ENCODE measurements at regions not wholly inside any gene's neighbourhood (a gene's known extent, or its start where the extent isn't known, plus 50 kb on each side); places are given as distances from the start of the nearest gene placed in this dataset.

DNA sequence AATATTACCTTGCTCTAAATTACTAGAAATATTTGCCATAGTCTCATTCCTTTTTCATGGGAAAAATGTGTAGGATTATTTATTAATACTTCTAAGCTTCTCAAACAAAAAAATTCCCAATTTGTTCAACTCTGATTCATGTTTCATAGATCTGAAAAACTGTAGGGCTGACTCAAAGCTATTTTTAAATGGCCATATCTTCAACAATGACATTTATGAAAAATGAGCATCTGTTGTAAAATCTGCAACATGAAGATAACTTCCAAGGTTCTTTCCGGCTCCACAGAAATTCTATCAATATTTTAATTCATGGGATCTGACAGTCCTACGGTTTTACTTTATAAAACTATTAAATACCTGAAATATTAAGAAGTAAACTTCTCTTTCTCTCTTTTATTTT is 192.7 kb upstream of the KCNJ16 start:
- H3K4me3 ChIP-seq = no peak overlapping the region
- DNase-seq = no peak
- H3K9me3 ChIP-seq = no peaks in the 10 kb centered on the region
- H3K27me3 ChIP-seq = no peaks in the 10 kb centered on the region
- H3K36me3 ChIP-seq (ENCODE audit: low read depth, missing control alignments) = no peaks in the 10 kb centered on the region
- H3K27ac ChIP-seq = no peak overlapping the region
- TF ChIP-seq POLR2A (IDR thresholded peaks at IDR 0.05) = no peak
- TF ChIP-seq, protein P1, sequence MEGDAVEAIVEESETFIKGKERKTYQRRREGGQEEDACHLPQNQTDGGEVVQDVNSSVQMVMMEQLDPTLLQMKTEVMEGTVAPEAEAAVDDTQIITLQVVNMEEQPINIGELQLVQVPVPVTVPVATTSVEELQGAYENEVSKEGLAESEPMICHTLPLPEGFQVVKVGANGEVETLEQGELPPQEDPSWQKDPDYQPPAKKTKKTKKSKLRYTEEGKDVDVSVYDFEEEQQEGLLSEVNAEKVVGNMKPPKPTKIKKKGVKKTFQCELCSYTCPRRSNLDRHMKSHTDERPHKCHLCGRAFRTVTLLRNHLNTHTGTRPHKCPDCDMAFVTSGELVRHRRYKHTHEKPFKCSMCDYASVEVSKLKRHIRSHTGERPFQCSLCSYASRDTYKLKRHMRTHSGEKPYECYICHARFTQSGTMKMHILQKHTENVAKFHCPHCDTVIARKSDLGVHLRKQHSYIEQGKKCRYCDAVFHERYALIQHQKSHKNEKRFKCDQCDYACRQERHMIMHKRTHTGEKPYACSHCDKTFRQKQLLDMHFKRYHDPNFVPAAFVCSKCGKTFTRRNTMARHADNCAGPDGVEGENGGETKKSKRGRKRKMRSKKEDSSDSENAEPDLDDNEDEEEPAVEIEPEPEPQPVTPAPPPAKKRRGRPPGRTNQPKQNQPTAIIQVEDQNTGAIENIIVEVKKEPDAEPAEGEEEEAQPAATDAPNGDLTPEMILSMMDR (IDR thresholded peaks at IDR 0.05) = no peak
- intact Hi-C loops (cut with DNase I; ENCODE audit: low total_unique reads) = no loop called here
- H3K4me1 ChIP-seq = no peaks in the 10 kb centered on the region
- 59 to 71% methylated on average over 2 of the region's 2 CpGs for WGBS, 2 donors

DNA sequence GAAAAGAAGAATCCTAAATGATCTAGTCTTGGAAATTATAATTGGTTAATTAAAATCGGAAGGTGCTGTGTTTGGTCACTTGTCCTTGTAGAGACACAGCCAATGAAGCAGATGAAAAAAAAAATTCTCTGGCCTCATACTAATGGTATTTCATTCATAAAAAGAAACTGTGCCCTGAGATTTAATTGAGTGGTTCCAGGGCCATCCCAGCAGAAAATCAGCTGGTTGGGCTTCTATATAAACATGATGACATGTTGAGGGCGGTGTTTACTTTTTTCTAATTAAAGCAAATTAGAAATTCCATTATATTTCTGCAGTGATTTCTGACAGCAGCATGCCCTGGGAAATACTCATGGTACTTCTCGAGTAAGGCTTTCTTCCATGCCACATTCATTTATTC is 191.9 kb upstream of the KCNJ16 start:
- H3K4me1 ChIP-seq = no peaks in the 10 kb centered on the region
- no peaks in the 10 kb centered on the region for H3K9me3 ChIP-seq
- no peaks in the 10 kb centered on the region for H3K27me3 ChIP-seq
- H3K27ac ChIP-seq = no peak overlapping the region
- no peak overlapping the region for H3K4me3 ChIP-seq
- TF ChIP-seq POLR2A (IDR thresholded peaks at IDR 0.05) = no peak
- TF ChIP-seq, protein P1 (IDR thresholded peaks at IDR 0.05) = no peak
- DNase-seq = no peak
- 82 to 91% methylated on average over 3 of the region's 3 CpGs for WGBS, 2 donors
- intact Hi-C loops (cut with DNase I; ENCODE audit: low total_unique reads) = no loop called here
- H3K36me3 ChIP-seq (ENCODE audit: low read depth, missing control alignments) = no peaks in the 10 kb centered on the region

DNA sequence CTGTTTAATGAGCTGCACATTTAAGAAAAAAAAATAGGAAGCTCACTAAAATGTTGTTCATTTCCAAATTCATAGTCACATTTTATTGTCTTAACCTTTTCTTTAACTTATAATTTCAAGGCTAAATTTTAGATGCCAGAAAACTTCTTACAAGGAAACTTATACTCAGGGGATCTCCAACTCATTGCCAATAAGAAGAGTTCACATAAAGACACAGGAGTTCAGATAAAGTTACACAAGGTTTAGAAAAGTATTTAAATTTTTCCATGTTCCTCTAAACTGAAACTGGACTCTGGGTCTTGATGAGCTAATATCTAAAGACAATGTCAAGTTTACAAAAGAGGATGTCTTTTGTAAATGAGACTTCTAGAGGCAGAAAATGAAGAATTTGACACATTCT is 190.7 kb upstream of the KCNJ16 start:
- H3K9me3 ChIP-seq = no peaks in the 10 kb centered on the region
- no peak overlapping the region for H3K27ac ChIP-seq
- no peak overlapping the region for H3K4me3 ChIP-seq
- TF ChIP-seq POLR2A (IDR thresholded peaks at IDR 0.05) = no peak
- TF ChIP-seq, protein P1 (IDR thresholded peaks at IDR 0.05) = no peak
- H3K27me3 ChIP-seq = no peaks in the 10 kb centered on the region
- DNase-seq = no peak
- intact Hi-C loops (cut with DNase I; ENCODE audit: low total_unique reads) = no loop called here
- no peaks in the 10 kb centered on the region for H3K36me3 ChIP-seq (ENCODE audit: low read depth, missing control alignments)
- H3K4me1 ChIP-seq = no peaks in the 10 kb centered on the region

DNA sequence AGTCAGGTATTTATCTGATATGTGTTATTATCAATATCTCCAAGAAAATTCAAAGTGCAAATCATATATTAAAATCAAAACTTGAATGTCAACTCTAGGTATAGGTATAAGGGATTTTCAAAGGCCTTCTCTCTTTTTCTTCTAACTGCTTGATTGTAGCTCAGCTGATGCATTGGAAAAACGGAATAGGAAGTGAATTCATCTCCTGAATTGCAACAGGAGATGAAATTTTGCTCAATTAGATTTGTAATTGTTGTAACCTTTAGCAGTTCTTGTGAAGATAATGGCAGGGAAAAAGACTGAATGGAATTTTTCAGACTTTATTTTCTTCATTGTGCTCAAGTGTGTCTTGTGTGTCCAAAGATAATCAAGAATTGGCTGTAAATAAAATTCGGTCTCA is 190.2 kb upstream of the KCNJ16 start:
- Histone ChIP-seq H3K4me3 (no peak overlapping the region), H3K4me1 (no peaks in the 10 kb centered on the region), H3K9me3 (no peaks in the 10 kb centered on the region), H3K36me3 (ENCODE audit: low read depth, missing control alignments) (no peaks in the 10 kb centered on the region), H3K27me3 (no peaks in the 10 kb centered on the region), H3K27ac (no peak overlapping the region)
- no peak for TF ChIP-seq POLR2A (IDR thresholded peaks at IDR 0.05)
- TF ChIP-seq, protein P1 (IDR thresholded peaks at IDR 0.05) = no peak
- intact Hi-C loops (cut with DNase I; ENCODE audit: low total_unique reads) = no loop called here
- no peak for DNase-seq
- WGBS, 2 donors = 62 to 69% methylated on average over 2 of the region's 2 CpGs

DNA sequence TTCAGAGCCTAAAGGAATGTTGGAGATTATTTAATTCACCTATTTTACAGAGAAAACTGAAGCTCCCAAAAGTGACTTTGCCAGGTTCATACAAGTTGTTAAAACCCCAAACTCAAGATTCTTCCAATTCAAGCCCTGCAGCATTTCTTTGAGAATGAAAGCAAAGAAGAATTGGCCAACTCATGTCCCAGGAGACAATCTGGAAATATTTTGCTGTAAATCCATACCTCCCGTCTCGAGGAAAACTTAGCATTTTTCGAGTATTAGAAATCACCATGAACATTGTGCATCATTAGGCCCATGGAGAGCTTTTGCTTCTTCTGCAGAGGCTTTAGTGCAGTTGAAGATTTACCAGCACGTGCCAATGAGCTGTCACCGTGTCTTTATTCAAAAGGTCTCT is 176.4 kb upstream of the KCNJ16 start:
- no peak for DNase-seq
- Histone ChIP-seq H3K4me1 (no peaks in the 10 kb centered on the region), H3K27ac (no peak overlapping the region), H3K27me3 (no peaks in the 10 kb centered on the region), H3K4me3 (no peak overlapping the region), H3K9me3 (no peaks in the 10 kb centered on the region), H3K36me3 (ENCODE audit: low read depth, missing control alignments) (no peaks in the 10 kb centered on the region)
- 73 to 92% methylated on average over 5 of the region's 5 CpGs for WGBS, 2 donors
- no peak for TF ChIP-seq POLR2A (IDR thresholded peaks at IDR 0.05)
- TF ChIP-seq, protein P1 (IDR thresholded peaks at IDR 0.05) = no peak
- intact Hi-C loops (cut with DNase I; ENCODE audit: low total_unique reads) = no loop called here

Data from testis (tissue), 2 donors.